ENCODE measurements at regions not wholly inside any gene's neighbourhood (a gene's known extent, or its start where the extent isn't known, plus 50 kb on each side); places are given as distances from the start of the nearest gene placed in this dataset.

GRCh38 chr4:141788169-141788915 lies 152.0 kb downstream of the IL15 start (continued):
- TF ChIP-seq CGGBP1 (CRISPR knock-in tag; IDR thresholded peaks at IDR 0.05) (no peak), ZNF146 (CRISPR knock-in tag; IDR thresholded peaks at IDR 0.05; ENCODE audit: unreplicated experiment) (no peak), PATZ1 (CRISPR knock-in tag; IDR thresholded peaks at IDR 0.05; ENCODE audit: borderline replicate concordance) (no peak), ZNF124 (CRISPR knock-in tag; IDR thresholded peaks at IDR 0.05) (no peak), RNF2 (IDR thresholded peaks at IDR 0.05) (no peak), ZFX (CRISPR knock-in tag; IDR thresholded peaks at IDR 0.05) (no peak), ILF3 (IDR thresholded peaks at IDR 0.05; ENCODE audit: borderline replicate concordance) (no peak), KLF6 (CRISPR knock-in tag; IDR thresholded peaks at IDR 0.05; ENCODE audit: borderline replicate concordance) (no peak), STAT5B (CRISPR knock-in tag; IDR thresholded peaks at IDR 0.05) (no peak), ZBTB8A (IDR thresholded peaks at IDR 0.05; ENCODE audit: partially characterized antibody) (no peak), POLR3A (IDR thresholded peaks at IDR 0.05; ENCODE audit: borderline replicate concordance, extremely low read depth, insufficient read depth, insufficient read length) (no peak)

All from K562 (cell line).